Stomach (tissue), 8 donors: ENCODE measurements at regions not wholly inside any gene's neighbourhood (a gene's known extent, or its start where the extent isn't known, plus 50 kb on each side); places are given as distances from the start of the nearest gene placed in this dataset.

Experiments
- DNase-seq, 2 donors: peaks; one replicate each; pipeline versions ENCODE4 v3.0.0 to v3.0.0-alpha.2; 2013 to 2019
- H3K27ac ChIP-seq, 5 donors: fragments of 200-600 bp in 4 of 5; sonication (generic) in 4 of 5; one replicate each; pipeline ENCODE4 v1.5.1; 2013 to 2019; ENCODE audit warnings: mild to moderate bottlenecking in 1 of 5, moderate library complexity in 1 of 5
- H3K27me3 ChIP-seq, 3 donors: fragments of 200-600 bp; sonication (generic); one replicate each; pipeline ENCODE4 v1.5.1; 2017 to 2019; ENCODE audit warnings: mixed run types in 1 of 3
- H3K36me3 ChIP-seq, 4 donors: fragments of 200-600 bp; sonication (generic); 1 replicate in 3 of 4; 2 replicates in 1 of 4; pipeline ENCODE4 v1.5.1; 2016 to 2019
- H3K4me1 ChIP-seq, 4 donors: fragments of 200-600 bp; sonication (generic); one replicate each; pipeline ENCODE4 v1.5.1; 2016 to 2019
- H3K4me3 ChIP-seq, 4 donors: fragments of 200-600 bp; sonication (generic) in 3 of 4; one replicate each; pipeline ENCODE4 v1.5.1; 2016 to 2019; ENCODE audit warnings: mild to moderate bottlenecking in 1 of 4
- H3K9me3 ChIP-seq, 4 donors: fragments of 200-600 bp; sonication (generic); one replicate each; pipeline ENCODE4 v1.5.1; 2016 to 2019
- EP300 ChIP-seq: sonication (generic); formaldehyde crosslinking; IDR thresholded peaks from one replicate; pipeline ENCODE4 v1.6.1; 2017; ENCODE audit warnings: antibody characterized with exemption
- POLR2A ChIP-seq, 4 donors: fragments of 450-650 bp; IDR thresholded peaks; one replicate each; pipeline ENCODE4 v1.6.1; 2016; ENCODE audit warnings: antibody characterized with exemption in 4 of 4, control low read depth in 2 of 4, mild to moderate bottlenecking in 1 of 4, moderate library complexity in 1 of 4
- POLR2AphosphoS5 ChIP-seq, 3 donors: sonication (generic); formaldehyde crosslinking; IDR thresholded peaks; one replicate each; pipeline ENCODE4 v1.6.1; 2016; ENCODE audit warnings: antibody characterized with exemption in 3 of 3
- WGBS, 5 donors: extraction: QIAGEN DNeasy Blood & Tissue Kit in 3 of 5; methylation state at CpG; one replicate each; pipeline versions ENCODE4 v1.1.5 to v1.1.7; 2013 to 2018; 5-methylcytosine and 5-hydroxymethylcytosine counted together
- intact Hi-C: fragments of 100-400 bp; cut with DNase I; formaldehyde crosslinking; loops from one replicate; pipeline ENCODE4 v1.15.1; 2023; ENCODE audit warnings: low total_unique reads
- TF ChIP-seq, protein P1 (sequence below), 7 experiments: fragments of 450-650 bp in 4 of 7; fragments of 200-600 bp in 3 of 7; sonication (generic) in 3 of 7; IDR thresholded peaks; one replicate each; pipeline ENCODE4 v1.5.1; 2016 to 2019; ENCODE audit warnings: antibody characterized with exemption in 7 of 7, control low read depth in 2 of 7, mild to moderate bottlenecking in 1 of 7
- donor health status: healthy with polysubstance abuse.
- donor health status: Bipolar disorder and iron deficiency.
- donor health status: healthy.

DNA sequence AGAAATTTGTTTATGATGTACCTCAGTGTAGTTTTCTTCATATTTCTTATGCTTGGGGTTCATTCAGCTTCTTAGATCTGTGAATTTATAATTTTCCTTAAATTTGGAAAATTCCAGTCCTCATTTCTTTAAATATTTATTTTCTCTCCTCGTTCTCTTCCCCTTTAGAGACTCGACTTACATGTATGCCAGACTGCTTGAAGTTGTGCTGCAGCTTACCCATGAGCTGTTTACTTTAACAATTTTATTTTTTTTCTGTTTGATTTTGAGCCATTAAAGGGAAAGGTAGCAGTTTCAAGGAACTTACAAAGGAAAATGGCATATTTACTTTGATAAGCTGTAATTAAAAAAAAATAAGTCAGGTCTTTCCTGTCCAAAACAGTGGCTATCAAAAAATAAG, 123.0 kb upstream of the ZNF32 start:
- H3K4me3 ChIP-seq = no peak overlapping the region
- H3K27ac ChIP-seq = no peak overlapping the region
- 21 to 36% (median 28%) methylated on average over 2 of the region's 2 CpGs for WGBS, 5 donors
- intact Hi-C loops = no loop called here
- H3K4me1 ChIP-seq = peaks cover 0 to 4% (median 0%) of the 10 kb centered on the region in 4 donors
- peaks cover 0 to 9% (median 4%) of the 10 kb centered on the region in 4 donors for H3K9me3 ChIP-seq
- no peak for DNase-seq
- TF ChIP-seq POLR2A (IDR thresholded peaks at IDR 0.05) = no peak
- no peaks in the 10 kb centered on the region for H3K36me3 ChIP-seq
- no peaks in the 10 kb centered on the region for H3K27me3 ChIP-seq

DNA sequence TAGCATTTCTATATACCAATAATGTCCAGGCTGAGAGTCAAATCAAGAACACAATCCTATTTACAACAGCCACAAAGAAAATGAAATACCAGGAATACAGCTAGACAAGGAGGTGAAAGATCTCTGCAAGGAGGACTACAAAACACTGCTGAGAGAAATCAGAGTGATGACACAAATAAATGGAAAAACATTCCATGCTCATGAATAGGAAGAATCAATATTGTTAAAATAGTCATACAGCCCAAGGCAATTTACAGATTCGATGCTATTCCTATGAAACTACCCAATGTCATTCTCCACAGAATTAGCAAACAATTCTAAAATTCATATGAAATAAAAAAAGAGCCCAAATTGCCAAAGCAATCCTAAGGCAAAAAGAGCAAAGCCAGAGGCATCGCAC, 116.8 kb upstream of the ZNF32 start:
- intact Hi-C loops = no loop called here
- 85 to 96% (median 89%) methylated on average over 2 of the region's 2 CpGs for WGBS, 5 donors
- Histone ChIP-seq H3K4me3 (no peak overlapping the region), H3K36me3 (no peaks in the 10 kb centered on the region), H3K27ac (no peak overlapping the region), H3K4me1 (no peaks in the 10 kb centered on the region), H3K9me3 (peaks cover 0 to 9% (median 4%) of the 10 kb centered on the region in 4 donors), H3K27me3 (no peaks in the 10 kb centered on the region)
- DNase-seq = no peak
- TF ChIP-seq POLR2AphosphoS5 (IDR thresholded peaks at IDR 0.05) = no peak
- TF ChIP-seq EP300 = no peak

DNA sequence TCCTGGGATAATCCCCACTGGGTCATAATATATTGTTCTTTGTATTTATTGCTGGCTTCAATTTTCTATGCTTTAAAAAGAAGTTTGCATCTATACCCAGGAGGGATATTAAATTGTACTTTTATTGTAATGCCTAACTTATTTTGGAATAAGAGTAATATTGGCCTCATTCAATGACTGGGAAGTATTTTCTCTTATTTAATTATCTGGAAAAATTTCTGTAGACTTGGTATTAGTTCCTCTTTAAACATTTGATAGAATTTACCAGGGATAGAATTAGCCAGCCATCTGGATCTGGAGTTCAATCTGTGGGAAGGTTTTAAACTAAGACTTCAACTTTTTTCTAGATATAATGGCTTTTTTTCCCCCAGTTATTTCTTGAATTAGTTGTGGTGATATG, 115.2 kb upstream of the ZNF32 start:
- Histone ChIP-seq H3K9me3 (peaks cover 0 to 9% (median 4%) of the 10 kb centered on the region in 4 donors), H3K4me3 (no peak overlapping the region), H3K36me3 (no peaks in the 10 kb centered on the region), H3K27me3 (no peaks in the 10 kb centered on the region), H3K4me1 (no peaks in the 10 kb centered on the region), H3K27ac (no peak overlapping the region)
- intact Hi-C loops = no loop called here
- DNase-seq = no peak
- no peak for TF ChIP-seq POLR2A (IDR thresholded peaks at IDR 0.05)
- no peak for TF ChIP-seq POLR2AphosphoS5 (IDR thresholded peaks at IDR 0.05)
- TF ChIP-seq, protein P1, sequence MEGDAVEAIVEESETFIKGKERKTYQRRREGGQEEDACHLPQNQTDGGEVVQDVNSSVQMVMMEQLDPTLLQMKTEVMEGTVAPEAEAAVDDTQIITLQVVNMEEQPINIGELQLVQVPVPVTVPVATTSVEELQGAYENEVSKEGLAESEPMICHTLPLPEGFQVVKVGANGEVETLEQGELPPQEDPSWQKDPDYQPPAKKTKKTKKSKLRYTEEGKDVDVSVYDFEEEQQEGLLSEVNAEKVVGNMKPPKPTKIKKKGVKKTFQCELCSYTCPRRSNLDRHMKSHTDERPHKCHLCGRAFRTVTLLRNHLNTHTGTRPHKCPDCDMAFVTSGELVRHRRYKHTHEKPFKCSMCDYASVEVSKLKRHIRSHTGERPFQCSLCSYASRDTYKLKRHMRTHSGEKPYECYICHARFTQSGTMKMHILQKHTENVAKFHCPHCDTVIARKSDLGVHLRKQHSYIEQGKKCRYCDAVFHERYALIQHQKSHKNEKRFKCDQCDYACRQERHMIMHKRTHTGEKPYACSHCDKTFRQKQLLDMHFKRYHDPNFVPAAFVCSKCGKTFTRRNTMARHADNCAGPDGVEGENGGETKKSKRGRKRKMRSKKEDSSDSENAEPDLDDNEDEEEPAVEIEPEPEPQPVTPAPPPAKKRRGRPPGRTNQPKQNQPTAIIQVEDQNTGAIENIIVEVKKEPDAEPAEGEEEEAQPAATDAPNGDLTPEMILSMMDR (IDR thresholded peaks at IDR 0.05) = no peak
- TF ChIP-seq EP300 = no peak

DNA sequence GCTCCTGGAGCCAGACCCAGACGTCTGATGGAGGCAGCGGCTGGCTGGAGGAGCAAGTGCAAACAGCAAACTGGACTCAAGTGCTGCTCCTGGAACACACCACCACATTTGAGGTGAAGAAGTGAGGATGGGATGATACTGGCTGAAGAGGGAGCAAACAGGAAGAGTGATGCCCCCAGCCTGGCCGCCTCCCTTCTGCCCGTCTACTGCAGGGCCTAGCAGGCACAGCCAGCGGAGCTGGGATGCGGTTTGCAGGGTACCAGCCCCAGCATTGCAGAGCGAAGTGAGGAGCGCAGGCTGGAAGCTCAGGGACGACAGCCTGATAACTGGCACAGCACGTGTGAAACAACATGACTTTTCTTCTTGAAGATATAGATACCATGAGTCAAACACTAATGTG, 111.8 kb upstream of the ZNF32 start:
- WGBS, 5 donors = 81 to 90% (median 86%) methylated on average over 10 of the region's 10 CpGs
- Histone ChIP-seq H3K36me3 (no peaks in the 10 kb centered on the region), H3K9me3 (no peaks in the 10 kb centered on the region), H3K27me3 (no peaks in the 10 kb centered on the region), H3K4me1 (no peaks in the 10 kb centered on the region), H3K4me3 (no peak overlapping the region), H3K27ac (no peak overlapping the region)
- no peak for DNase-seq
- intact Hi-C loops = no loop called here
- TF ChIP-seq POLR2A (IDR thresholded peaks at IDR 0.05) (no peak), POLR2AphosphoS5 (IDR thresholded peaks at IDR 0.05) (no peak), EP300 (no peak)
- TF ChIP-seq, protein P1 (IDR thresholded peaks at IDR 0.05) = no peak

DNA sequence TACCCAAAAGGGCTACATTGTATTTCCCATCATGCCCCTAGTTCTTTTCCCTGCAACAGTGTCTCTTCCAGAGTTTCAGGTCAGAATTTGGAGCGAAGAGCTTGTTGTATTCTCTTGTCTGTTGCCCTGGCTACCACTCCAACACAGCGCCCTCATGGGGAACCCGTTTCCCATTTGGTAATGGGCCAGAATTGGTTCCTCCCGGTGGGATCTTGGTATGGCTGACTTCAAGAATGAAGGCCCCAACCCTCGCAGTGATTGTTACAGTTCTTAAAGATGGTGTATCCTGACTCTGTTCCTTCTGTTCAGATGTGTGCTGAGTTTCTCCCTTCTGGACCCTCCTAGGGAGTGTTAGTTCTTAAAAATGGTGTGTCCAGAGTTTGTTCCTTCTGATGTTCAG, 110.5 kb upstream of the ZNF32 start:
- DNase-seq = no peak
- Histone ChIP-seq H3K4me1 (no peaks in the 10 kb centered on the region), H3K27ac (no peak overlapping the region), H3K36me3 (no peaks in the 10 kb centered on the region), H3K27me3 (no peaks in the 10 kb centered on the region), H3K4me3 (no peak overlapping the region), H3K9me3 (no peaks in the 10 kb centered on the region)
- intact Hi-C loops = no loop called here
- WGBS, 5 donors = 87 to 94% (median 89%) methylated on average over 5 of the region's 5 CpGs
- no peak for TF ChIP-seq POLR2A (IDR thresholded peaks at IDR 0.05)
- TF ChIP-seq, protein P1 (IDR thresholded peaks at IDR 0.05) = no peak
- no peak for TF ChIP-seq EP300
- TF ChIP-seq POLR2AphosphoS5 (IDR thresholded peaks at IDR 0.05) = no peak
